ENCODE measurements at regions not wholly inside any gene's neighbourhood (a gene's known extent, or its start where the extent isn't known, plus 50 kb on each side); places are given as distances from the start of the nearest gene placed in this dataset.

GRCh38 chr2:60070736-60071489, 482.5 kb downstream of the BCL11A start:
- H3K23me2 ChIP-seq (ENCODE audit: low read depth, low read length) = peaks cover 4% of the 10 kb centered on the region; the same call in 1 of the 2 replicates
- H3K36me3 ChIP-seq (ENCODE audit: control insufficient read depth in 2 of 4, insufficient read depth in 4 of 4, low read length in 3 of 4) = no peaks in the 10 kb centered on the region
- DNase-seq (ENCODE audit: low read depth in 1 of 2, low spot score in 2 of 2) = no peak
- H3K4ac ChIP-seq (replicated peaks; ENCODE audit: insufficient read length, low read depth, low read length) = no peak overlapping the region
- no peak overlapping the region for H4K8ac ChIP-seq (ENCODE audit: extremely low read depth, insufficient read depth, low read length)
- CTCF ChIA-PET (ENCODE audit: partially characterized antibody) = interaction anchor here (0.6 to 1.8 kb wide), 3 partner anchors 83 to 1016 kb away, joined by 3 to 4 read pairs (median 3); no protein-coding TSS in a partner anchor
- no peak overlapping the region for H2AFZ ChIP-seq (ENCODE audit: low read length)
- no peaks in the 10 kb centered on the region for H3K79me1 ChIP-seq (ENCODE audit: low read depth, low read length)
- H4K20me1 ChIP-seq (replicated peaks in 1 of 2; ENCODE audit: control insufficient read depth in 1 of 2, insufficient read depth in 2 of 2, low read length in 2 of 2) = no peaks in the 10 kb centered on the region
- no peak overlapping the region for H4K5ac ChIP-seq (ENCODE audit: insufficient read length, low read depth, low read length)
- H4K91ac ChIP-seq (replicated peaks; ENCODE audit: insufficient read length, low read length) = no peak overlapping the region
- no peak overlapping the region for H2BK5ac ChIP-seq (ENCODE audit: low read depth, low read length)
- H3K56ac ChIP-seq (replicated peaks; ENCODE audit: insufficient read length, low read depth, low read length) = no peak overlapping the region
- H3K23ac ChIP-seq (ENCODE audit: insufficient read length) = no peak overlapping the region
- FAIRE-seq = no peak
- H2BK120ac ChIP-seq (replicated peaks; ENCODE audit: low read depth, low read length) = no peak overlapping the region
- no peak overlapping the region for H3K9ac ChIP-seq (replicated peaks in 1 of 4; ENCODE audit: extremely low read depth in 1 of 4, low read depth in 3 of 4, low read length in 3 of 4)
- POLR2A ChIA-PET (ENCODE audit: partially characterized antibody) = no interaction called here
- no peak overlapping the region for H3K14ac ChIP-seq (ENCODE audit: insufficient read length)
- no peak overlapping the region for H2BK15ac ChIP-seq (ENCODE audit: low read length)
- H3K4me1 ChIP-seq (replicated peaks in 1 of 4; ENCODE audit: control insufficient read depth in 3 of 4, insufficient read depth in 4 of 4, low read length in 3 of 4) = no peaks in the 10 kb centered on the region
- H2BK20ac ChIP-seq (ENCODE audit: low read length) = no peak overlapping the region
- H3K4me2 ChIP-seq (ENCODE audit: insufficient read depth in 1 of 2, low read depth in 2 of 2, low read length in 2 of 2) = no peak overlapping the region
- no peak for TF ChIP-seq NANOG (IDR thresholded peaks at IDR 0.05; ENCODE audit: insufficient read depth, low read depth, low read length, poor library complexity, severe bottlenecking)
- no peak for TF ChIP-seq BCL11A (IDR thresholded peaks at IDR 0.05; ENCODE audit: low read depth in 2 of 2, low read length in 2 of 2)
- no peak for TF ChIP-seq SRF (IDR thresholded peaks at IDR 0.05; ENCODE audit: low read depth, low read length)
- H2AK5ac ChIP-seq (ENCODE audit: low read depth, low read length) = no peak overlapping the region
- H3K9me3 ChIP-seq (ENCODE audit: insufficient read depth in 2 of 2, low read depth in 1 of 2, low read length in 1 of 2) = no peaks in the 10 kb centered on the region
- no peaks in the 10 kb centered on the region for H3K27me3 ChIP-seq (replicated peaks in 1 of 4; ENCODE audit: control insufficient read depth in 3 of 4, extremely low read depth in 1 of 4, insufficient read depth in 3 of 4, low read length in 3 of 4)
- H3K4me3 ChIP-seq (ENCODE audit: extremely low read depth in 1 of 4, insufficient read depth in 2 of 4, low read depth in 3 of 4, low read length in 4 of 4) = no peak overlapping the region
- H2BK12ac ChIP-seq (ENCODE audit: low read depth, low read length) = no peak overlapping the region
- WGBS, 2 experiments (ENCODE audit: extremely low coverage in 1 of 2, insufficient coverage in 1 of 2, insufficient read length in 1 of 2, insufficient replicate concordance in 2 of 2, low coverage in 1 of 2, low lambda C conversion rate in 2 of 2, missing lambda C conversion rate in 1 of 2) = 89% methylated on average over 5 of the region's 5 CpGs; no CpG with 5 or more reads in 1 of the 2 experiments
- no peak overlapping the region for H3K27ac ChIP-seq (ENCODE audit: low read depth, low read length)
- no peak overlapping the region for H3K18ac ChIP-seq (ENCODE audit: extremely low read depth, low read length)
- no peaks in the 10 kb centered on the region for H3K79me2 ChIP-seq (ENCODE audit: control insufficient read depth in 1 of 2, insufficient read depth in 2 of 2, low read length in 2 of 2)
